ENCODE measurements at regions not wholly inside any gene's neighbourhood (a gene's known extent, or its start where the extent isn't known, plus 50 kb on each side); places are given as distances from the start of the nearest gene placed in this dataset.

DNA sequence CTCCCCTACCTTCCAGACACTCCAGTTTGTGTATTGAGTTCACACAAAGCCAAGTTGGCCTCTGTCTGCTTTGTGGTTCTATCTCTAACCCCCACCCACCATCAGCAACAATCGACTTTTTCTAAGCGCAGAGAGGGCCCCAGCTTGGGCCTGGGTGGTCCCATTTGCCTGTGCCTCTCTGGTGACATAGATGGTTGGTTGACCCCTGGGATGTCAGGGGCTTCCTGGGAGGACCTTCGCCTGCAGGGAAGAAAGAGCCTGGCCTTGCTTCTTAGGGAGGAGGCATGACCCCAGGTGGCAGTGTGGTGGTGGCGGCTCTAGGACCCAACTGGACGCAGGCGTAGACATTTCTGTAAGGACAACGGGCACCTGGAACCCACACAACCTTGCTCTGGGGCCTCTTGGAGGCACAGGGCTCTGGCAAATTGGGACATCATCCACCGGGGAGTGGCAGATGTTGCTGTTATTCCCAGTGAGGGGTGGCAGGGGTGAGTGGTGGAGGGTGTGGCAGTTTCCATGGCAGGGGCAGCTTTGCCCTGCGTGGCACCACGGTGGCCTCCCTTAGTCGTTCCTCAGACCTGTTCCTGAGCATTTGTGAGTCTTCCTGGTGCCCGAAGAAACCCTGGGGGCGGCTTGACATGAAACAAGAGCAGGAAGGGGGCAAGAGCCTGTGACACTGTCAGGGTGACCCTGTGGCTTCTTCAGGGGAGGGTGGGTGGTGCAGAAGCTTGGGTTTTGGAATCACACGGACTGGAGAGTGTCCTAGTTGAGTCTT lies 171.0 kb upstream of the IER5L start:
- Histone ChIP-seq H4K20me1 (ENCODE audit: low read length) (no peaks in the 10 kb centered on the region), H3K36me3 (ENCODE audit: low read depth, low read length) (no peaks in the 10 kb centered on the region), H3K79me2 (ENCODE audit: low read length) (no peaks in the 10 kb centered on the region), H3K9me3 (ENCODE audit: low read length) (no peaks in the 10 kb centered on the region), H3K27ac (ENCODE audit: low read length) (no peak overlapping the region), H3F3A (ENCODE audit: low read length, unreplicated experiment) (no peaks in the 10 kb centered on the region), H2AFZ (ENCODE audit: low read length) (no peak overlapping the region), H3K4me3 (ENCODE audit: low read length) (no peak overlapping the region), H3K4me2 (ENCODE audit: low read length) (no peak overlapping the region), H3K4me1 (ENCODE audit: insufficient read depth, low read length) (no peaks in the 10 kb centered on the region), H3K9ac (ENCODE audit: low read length) (no peak overlapping the region), H3K9me2 (replicated peaks; ENCODE audit: low read length) (no peaks in the 10 kb centered on the region), H3K27me3 (ENCODE audit: low read length) (no peaks in the 10 kb centered on the region)
- intact Hi-C loops (cut with micrococcal nuclease) = no loop called here
- no peak for DNase-seq
- TF ChIP-seq, protein P1, sequence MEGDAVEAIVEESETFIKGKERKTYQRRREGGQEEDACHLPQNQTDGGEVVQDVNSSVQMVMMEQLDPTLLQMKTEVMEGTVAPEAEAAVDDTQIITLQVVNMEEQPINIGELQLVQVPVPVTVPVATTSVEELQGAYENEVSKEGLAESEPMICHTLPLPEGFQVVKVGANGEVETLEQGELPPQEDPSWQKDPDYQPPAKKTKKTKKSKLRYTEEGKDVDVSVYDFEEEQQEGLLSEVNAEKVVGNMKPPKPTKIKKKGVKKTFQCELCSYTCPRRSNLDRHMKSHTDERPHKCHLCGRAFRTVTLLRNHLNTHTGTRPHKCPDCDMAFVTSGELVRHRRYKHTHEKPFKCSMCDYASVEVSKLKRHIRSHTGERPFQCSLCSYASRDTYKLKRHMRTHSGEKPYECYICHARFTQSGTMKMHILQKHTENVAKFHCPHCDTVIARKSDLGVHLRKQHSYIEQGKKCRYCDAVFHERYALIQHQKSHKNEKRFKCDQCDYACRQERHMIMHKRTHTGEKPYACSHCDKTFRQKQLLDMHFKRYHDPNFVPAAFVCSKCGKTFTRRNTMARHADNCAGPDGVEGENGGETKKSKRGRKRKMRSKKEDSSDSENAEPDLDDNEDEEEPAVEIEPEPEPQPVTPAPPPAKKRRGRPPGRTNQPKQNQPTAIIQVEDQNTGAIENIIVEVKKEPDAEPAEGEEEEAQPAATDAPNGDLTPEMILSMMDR (conservative IDR thresholded peaks at IDR 0.05; ENCODE audit: low read depth, low read length) = no peak
- no peak for TF ChIP-seq EZH2phosphoT487 (IDR thresholded peaks at IDR 0.05; ENCODE audit: borderline replicate concordance, low read length)
- TF ChIP-seq EZH2 (IDR thresholded peaks at IDR 0.05; ENCODE audit: low read length, unreplicated experiment) = no peak
- no TSS peak for BruUV-seq (replicated peaks)
- ChIA-PET CTCF (no interaction called here), POLR2A (ENCODE audit: unreplicated experiment) (no interaction called here)
- no peak for ATAC-seq

DNA sequence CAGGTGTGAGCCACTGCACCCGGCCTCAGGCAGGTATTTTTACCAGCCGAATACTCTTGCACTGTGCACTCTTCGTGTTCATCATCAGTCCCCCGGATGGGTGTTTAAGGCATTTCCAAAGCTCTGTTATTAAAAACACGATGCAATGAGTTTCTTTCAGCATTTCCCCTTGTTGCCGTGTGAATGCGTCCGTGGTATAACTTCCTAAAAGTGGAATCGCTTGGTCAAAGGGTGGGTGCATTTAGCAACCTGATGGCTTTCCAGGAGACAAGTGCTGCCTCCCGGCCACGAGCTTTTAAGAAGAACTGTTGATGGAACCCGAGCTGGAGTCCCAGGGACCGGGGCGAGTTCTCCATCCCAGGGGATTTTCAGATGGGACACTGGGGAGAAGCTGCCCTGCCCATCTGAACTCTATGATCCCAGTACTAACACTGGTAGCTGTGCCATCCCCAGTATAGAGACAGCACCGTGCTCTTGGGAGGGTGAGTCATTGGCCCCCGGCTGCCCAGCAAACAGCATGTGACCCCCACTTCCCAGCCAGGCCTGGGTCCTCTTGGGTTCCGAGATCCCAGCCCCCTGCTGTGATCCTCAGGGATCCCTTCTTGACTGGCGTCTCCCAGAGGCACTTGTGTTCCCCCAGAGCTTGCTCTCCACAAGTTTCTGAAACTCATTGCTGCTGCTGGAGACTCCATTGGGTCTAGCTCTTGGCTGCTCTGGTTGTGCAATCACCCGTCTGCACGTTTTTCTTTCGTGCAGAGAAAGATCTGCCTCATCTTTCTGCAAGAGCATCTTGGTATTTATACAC lies 169.5 kb upstream of the IER5L start:
- no peaks in the 10 kb centered on the region for H3K27me3 ChIP-seq (ENCODE audit: low read length)
- DNase-seq (no peak), ATAC-seq (no peak)
- H4K20me1 ChIP-seq (ENCODE audit: low read length) = no peaks in the 10 kb centered on the region
- H2AFZ ChIP-seq (ENCODE audit: low read length) = no peak overlapping the region
- no peak overlapping the region for H3K4me3 ChIP-seq (ENCODE audit: low read length)
- ChIA-PET CTCF (no interaction called here), POLR2A (ENCODE audit: unreplicated experiment) (no interaction called here)
- BruUV-seq (replicated peaks) = no TSS peak
- TF ChIP-seq, protein P1 (conservative IDR thresholded peaks at IDR 0.05; ENCODE audit: low read depth, low read length) = no peak
- TF ChIP-seq EZH2 (IDR thresholded peaks at IDR 0.05; ENCODE audit: low read length, unreplicated experiment) (no peak), EZH2phosphoT487 (IDR thresholded peaks at IDR 0.05; ENCODE audit: borderline replicate concordance, low read length) (no peak)
- no peaks in the 10 kb centered on the region for H3K9me3 ChIP-seq (ENCODE audit: low read length)
- H3K27ac ChIP-seq (ENCODE audit: low read length) = no peak overlapping the region
- intact Hi-C loops (cut with micrococcal nuclease) = no loop called here
- H3K9ac ChIP-seq (ENCODE audit: low read length) = no peak overlapping the region
- no peak overlapping the region for H3K4me2 ChIP-seq (ENCODE audit: low read length)
- no peaks in the 10 kb centered on the region for H3F3A ChIP-seq (ENCODE audit: low read length, unreplicated experiment)
- no peaks in the 10 kb centered on the region for H3K79me2 ChIP-seq (ENCODE audit: low read length)
- no peaks in the 10 kb centered on the region for H3K4me1 ChIP-seq (ENCODE audit: insufficient read depth, low read length)
- H3K36me3 ChIP-seq (ENCODE audit: low read depth, low read length) = no peaks in the 10 kb centered on the region
- H3K9me2 ChIP-seq (replicated peaks; ENCODE audit: low read length) = no peaks in the 10 kb centered on the region

DNA sequence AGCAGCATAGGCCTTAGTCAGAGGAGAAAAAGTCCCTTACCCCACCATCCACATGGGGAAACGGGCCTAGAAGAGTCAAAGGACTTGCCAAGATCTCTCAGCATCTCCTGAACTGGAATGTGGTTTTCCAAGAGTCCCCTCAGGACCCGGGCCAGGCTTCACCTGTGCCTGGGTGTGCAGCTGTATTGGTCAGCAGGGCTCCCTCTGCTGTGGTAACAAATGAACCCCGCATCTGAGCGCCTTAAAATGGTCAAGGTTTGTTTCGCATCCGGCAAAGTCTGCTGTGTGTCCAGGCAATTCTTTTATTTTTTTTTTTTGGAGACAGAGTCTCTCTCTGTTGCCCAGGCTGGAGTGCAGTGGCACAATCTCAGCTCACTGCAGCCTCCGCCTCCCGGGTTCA lies 168.0 kb upstream of the IER5L start:
- no peaks in the 10 kb centered on the region for H3K27me3 ChIP-seq (ENCODE audit: low read length)
- no peaks in the 10 kb centered on the region for H4K20me1 ChIP-seq (ENCODE audit: low read length)
- no peak overlapping the region for H3K4me2 ChIP-seq (ENCODE audit: low read length)
- no peak overlapping the region for H3K4me3 ChIP-seq (ENCODE audit: low read length)
- H3K27ac ChIP-seq (ENCODE audit: low read length) = no peak overlapping the region
- H3K79me2 ChIP-seq (ENCODE audit: low read length) = no peaks in the 10 kb centered on the region
- H2AFZ ChIP-seq (ENCODE audit: low read length) = no peak overlapping the region
- ChIA-PET POLR2A (ENCODE audit: unreplicated experiment) (interaction anchor here (0.7 kb wide), 1 partner anchor 67 kb away, joined by 7 read pairs; no protein-coding TSS in a partner anchor), CTCF (no interaction called here)
- H3K9ac ChIP-seq (ENCODE audit: low read length) = no peak overlapping the region
- H3K9me2 ChIP-seq (replicated peaks; ENCODE audit: low read length) = no peaks in the 10 kb centered on the region
- no peak for TF ChIP-seq EZH2 (IDR thresholded peaks at IDR 0.05; ENCODE audit: low read length, unreplicated experiment)
- no peaks in the 10 kb centered on the region for H3F3A ChIP-seq (ENCODE audit: low read length, unreplicated experiment)
- BruUV-seq (replicated peaks) = no TSS peak
- no peaks in the 10 kb centered on the region for H3K9me3 ChIP-seq (ENCODE audit: low read length)
- intact Hi-C loops (cut with micrococcal nuclease) = no loop called here
- H3K36me3 ChIP-seq (ENCODE audit: low read depth, low read length) = no peaks in the 10 kb centered on the region
- no peak for DNase-seq
- ATAC-seq = no peak
- no peaks in the 10 kb centered on the region for H3K4me1 ChIP-seq (ENCODE audit: insufficient read depth, low read length)

Data from PC-3 (cell line).